ENCODE measurements at regions not wholly inside any gene's neighbourhood (a gene's known extent, or its start where the extent isn't known, plus 50 kb on each side); places are given as distances from the start of the nearest gene placed in this dataset.
A peak's percentile ranks its signal among the peaks of the same experiment; 100 is the strongest.

- no peak overlapping the region for H3K27ac ChIP-seq
- peaks cover 43% of the 10 kb centered on the region for H3K4me1 ChIP-seq
- no peak for DNase-seq (ENCODE audit: low spot score in 2 of 2)
Observed at GRCh38 chr11:129313541-129314297, 61.9 kb upstream of the BARX2 start.

GRCh38 chr11:129312730-129313503 is 62.7 kb upstream of the BARX2 start:
- H3K4me1 ChIP-seq, result peaks cover 39% of the 10 kb centered on the region
- H3K27ac ChIP-seq, result peak overlapping the region; percentile 38
- H3K9me3 ChIP-seq, result no peaks in the 10 kb centered on the region
- no peak for DNase-seq (ENCODE audit: low spot score in 2 of 2)
- WGBS, result 55% methylated on average over 25 of the region's 25 CpGs
- no peaks in the 10 kb centered on the region for H3K36me3 ChIP-seq
- H3K27me3 ChIP-seq, result no peaks in the 10 kb centered on the region
- H3K4me3 ChIP-seq, result peak overlapping the region; percentile 19
- TF ChIP-seq EP300 (IDR thresholded peaks at IDR 0.05) (no peak), CTCF (IDR thresholded peaks at IDR 0.05) (no peak), POLR2A (IDR thresholded peaks at IDR 0.05) (no peak), POLR2AphosphoS5 (IDR thresholded peaks at IDR 0.05) (no peak)

More at GRCh38 chr11:129313541-129314297, 61.9 kb upstream of the BARX2 start:
- no peak for TF ChIP-seq EP300 (IDR thresholded peaks at IDR 0.05)
- no peak for TF ChIP-seq POLR2AphosphoS5 (IDR thresholded peaks at IDR 0.05)
- no peak for TF ChIP-seq CTCF (IDR thresholded peaks at IDR 0.05)
- TF ChIP-seq POLR2A (IDR thresholded peaks at IDR 0.05), result no peak
- WGBS, result 72% methylated on average over 6 of the region's 6 CpGs
- no peaks in the 10 kb centered on the region for H3K9me3 ChIP-seq
- no peaks in the 10 kb centered on the region for H3K36me3 ChIP-seq
- H3K4me3 ChIP-seq, result no peak overlapping the region
- H3K27me3 ChIP-seq, result no peaks in the 10 kb centered on the region

GRCh38 chr11:129308241-129308865 is 67.3 kb upstream of the BARX2 start:
- no peak overlapping the region for H3K27ac ChIP-seq
- H3K36me3 ChIP-seq, result no peaks in the 10 kb centered on the region
- no peaks in the 10 kb centered on the region for H3K27me3 ChIP-seq
- TF ChIP-seq CTCF (IDR thresholded peaks at IDR 0.05) (no peak), POLR2AphosphoS5 (IDR thresholded peaks at IDR 0.05) (no peak), EP300 (IDR thresholded peaks at IDR 0.05) (no peak), POLR2A (IDR thresholded peaks at IDR 0.05) (no peak)
- DNase-seq (ENCODE audit: low spot score in 2 of 2), result no peak
- peaks cover 4% of the 10 kb centered on the region for H3K4me1 ChIP-seq
- no peaks in the 10 kb centered on the region for H3K9me3 ChIP-seq
- WGBS, result 50% methylated on average over 8 of the region's 8 CpGs
- H3K4me3 ChIP-seq, result no peak overlapping the region

- TF ChIP-seq POLR2AphosphoS5 (IDR thresholded peaks at IDR 0.05), result no peak
- TF ChIP-seq EP300 (IDR thresholded peaks at IDR 0.05), result no peak
- TF ChIP-seq CTCF (IDR thresholded peaks at IDR 0.05), result no peak
- no peak for DNase-seq (ENCODE audit: low spot score in 2 of 2)
- Histone ChIP-seq H3K9me3 (no peaks in the 10 kb centered on the region), H3K4me1 (no peaks in the 10 kb centered on the region), H3K27ac (no peak overlapping the region), H3K4me3 (no peak overlapping the region), H3K27me3 (no peaks in the 10 kb centered on the region), H3K36me3 (no peaks in the 10 kb centered on the region)
- WGBS, result 94% methylated on average over 3 of the region's 3 CpGs
Observed at GRCh38 chr11:129307162-129307561, 68.5 kb upstream of the BARX2 start.
